ENCODE measurements at regions not wholly inside any gene's neighbourhood (a gene's known extent, or its start where the extent isn't known, plus 50 kb on each side); places are given as distances from the start of the nearest gene placed in this dataset.

DNA sequence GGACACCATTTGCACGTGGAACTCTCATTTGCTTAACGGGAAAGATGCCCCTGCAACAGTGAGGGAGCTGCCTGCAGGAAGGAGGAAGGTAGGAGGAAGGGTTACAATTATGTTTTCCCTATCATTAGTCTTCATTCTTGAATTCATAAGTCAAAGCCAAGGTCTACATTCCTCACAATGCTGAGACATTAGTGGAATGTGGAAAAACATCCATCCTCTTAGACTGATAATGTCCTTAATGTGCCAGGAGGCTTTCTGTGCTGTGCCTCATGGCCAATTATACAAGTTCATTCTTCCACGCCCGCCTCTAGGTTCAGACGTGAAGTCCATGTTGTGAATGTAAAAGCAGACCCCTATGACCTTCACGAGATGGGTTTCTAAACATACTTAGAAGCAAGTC, 1212.4 kb upstream of the TMEM132C start:
- H3K4me3 ChIP-seq, result no peak overlapping the region
- no peak for TF ChIP-seq POLR2A (IDR thresholded peaks at IDR 0.05)
- TF ChIP-seq, protein P1, sequence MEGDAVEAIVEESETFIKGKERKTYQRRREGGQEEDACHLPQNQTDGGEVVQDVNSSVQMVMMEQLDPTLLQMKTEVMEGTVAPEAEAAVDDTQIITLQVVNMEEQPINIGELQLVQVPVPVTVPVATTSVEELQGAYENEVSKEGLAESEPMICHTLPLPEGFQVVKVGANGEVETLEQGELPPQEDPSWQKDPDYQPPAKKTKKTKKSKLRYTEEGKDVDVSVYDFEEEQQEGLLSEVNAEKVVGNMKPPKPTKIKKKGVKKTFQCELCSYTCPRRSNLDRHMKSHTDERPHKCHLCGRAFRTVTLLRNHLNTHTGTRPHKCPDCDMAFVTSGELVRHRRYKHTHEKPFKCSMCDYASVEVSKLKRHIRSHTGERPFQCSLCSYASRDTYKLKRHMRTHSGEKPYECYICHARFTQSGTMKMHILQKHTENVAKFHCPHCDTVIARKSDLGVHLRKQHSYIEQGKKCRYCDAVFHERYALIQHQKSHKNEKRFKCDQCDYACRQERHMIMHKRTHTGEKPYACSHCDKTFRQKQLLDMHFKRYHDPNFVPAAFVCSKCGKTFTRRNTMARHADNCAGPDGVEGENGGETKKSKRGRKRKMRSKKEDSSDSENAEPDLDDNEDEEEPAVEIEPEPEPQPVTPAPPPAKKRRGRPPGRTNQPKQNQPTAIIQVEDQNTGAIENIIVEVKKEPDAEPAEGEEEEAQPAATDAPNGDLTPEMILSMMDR (IDR thresholded peaks at IDR 0.05), result no peak
- no peak for DNase-seq
- H3K27ac ChIP-seq, result no peak overlapping the region
- H3K36me3 ChIP-seq, result no peaks in the 10 kb centered on the region
- H3K4me1 ChIP-seq, result peaks cover 0 to 9% (median 0%) of the 10 kb centered on the region in 3 donors
- no peaks in the 10 kb centered on the region for H3K27me3 ChIP-seq
- intact Hi-C loops (cut with DNase I), result no loop called here
- H3K9me3 ChIP-seq, result no peaks in the 10 kb centered on the region
- WGBS, 2 donors, result 67 to 73% methylated on average over 5 to 6 of the region's 6 CpGs

DNA sequence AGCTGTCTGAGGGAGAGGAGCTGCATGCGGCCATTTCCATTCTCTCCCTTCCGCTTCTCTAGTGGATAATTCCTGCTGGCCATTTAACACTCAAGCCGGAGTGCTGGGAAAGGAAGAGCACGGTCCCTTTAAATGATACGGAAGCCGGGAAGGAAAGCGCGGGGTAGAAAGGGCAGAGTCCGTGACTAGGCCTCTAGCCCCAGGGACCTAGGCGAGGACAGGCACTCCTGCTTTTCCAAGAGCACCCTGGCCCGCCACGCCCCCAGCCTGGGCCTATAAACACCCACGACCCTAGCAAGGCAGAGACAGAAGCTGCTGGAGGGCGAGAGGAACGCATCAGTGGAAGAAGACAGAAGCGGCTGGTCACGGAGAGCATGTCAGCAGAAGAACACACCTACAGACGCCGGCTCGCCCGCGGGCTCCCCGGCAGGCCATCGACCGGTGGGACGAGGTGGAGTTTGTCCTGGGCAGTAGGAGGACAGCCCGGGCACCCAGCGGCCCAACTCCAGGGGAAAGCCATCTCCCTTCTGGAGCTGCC, 1206.6 kb upstream of the TMEM132C start:
- Histone ChIP-seq H3K4me1 (no peaks in the 10 kb centered on the region), H3K4me3 (no peak overlapping the region), H3K27ac (no peak overlapping the region), H3K36me3 (no peaks in the 10 kb centered on the region), H3K27me3 (peaks cover 0 to 5% (median 0%) of the 10 kb centered on the region in 4 donors), H3K9me3 (no peaks in the 10 kb centered on the region)
- TF ChIP-seq, protein P1 (IDR thresholded peaks at IDR 0.05), result no peak
- no peak for TF ChIP-seq POLR2A (IDR thresholded peaks at IDR 0.05)
- intact Hi-C loops (cut with DNase I), result no loop called here
- no peak for DNase-seq
- WGBS, 2 donors, result 89 to 94% methylated on average over 13 to 22 of the region's 28 CpGs

DNA sequence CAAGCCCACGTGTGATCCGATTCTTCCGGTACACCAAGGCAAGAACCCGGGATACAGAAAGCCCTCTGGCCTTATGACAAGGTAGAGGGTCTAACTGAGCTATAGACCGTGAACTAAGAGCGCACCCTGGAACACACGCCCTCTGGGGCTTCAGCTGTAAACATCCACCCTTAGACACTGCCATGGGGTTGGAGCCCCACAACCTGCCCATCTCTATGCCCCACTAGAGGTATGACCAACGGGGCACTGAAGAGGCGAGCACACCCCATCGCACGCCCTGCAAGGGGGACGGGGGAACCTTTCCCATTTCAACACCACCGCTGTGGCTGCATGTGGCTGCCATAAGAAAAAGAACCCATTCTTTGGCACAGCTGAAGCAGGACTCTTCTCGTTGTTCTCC, 1206.0 kb upstream of the TMEM132C start:
- H3K4me3 ChIP-seq, result no peak overlapping the region
- no peak for TF ChIP-seq POLR2A (IDR thresholded peaks at IDR 0.05)
- TF ChIP-seq, protein P1 (IDR thresholded peaks at IDR 0.05), result no peak
- 91 to 94% methylated on average over 14 of the region's 14 CpGs for WGBS, 2 donors
- H3K27me3 ChIP-seq, result peaks cover 0 to 5% (median 0%) of the 10 kb centered on the region in 4 donors
- no peaks in the 10 kb centered on the region for H3K36me3 ChIP-seq
- intact Hi-C loops (cut with DNase I), result no loop called here
- no peaks in the 10 kb centered on the region for H3K4me1 ChIP-seq
- H3K27ac ChIP-seq, result no peak overlapping the region
- H3K9me3 ChIP-seq, result no peaks in the 10 kb centered on the region
- no peak for DNase-seq

DNA sequence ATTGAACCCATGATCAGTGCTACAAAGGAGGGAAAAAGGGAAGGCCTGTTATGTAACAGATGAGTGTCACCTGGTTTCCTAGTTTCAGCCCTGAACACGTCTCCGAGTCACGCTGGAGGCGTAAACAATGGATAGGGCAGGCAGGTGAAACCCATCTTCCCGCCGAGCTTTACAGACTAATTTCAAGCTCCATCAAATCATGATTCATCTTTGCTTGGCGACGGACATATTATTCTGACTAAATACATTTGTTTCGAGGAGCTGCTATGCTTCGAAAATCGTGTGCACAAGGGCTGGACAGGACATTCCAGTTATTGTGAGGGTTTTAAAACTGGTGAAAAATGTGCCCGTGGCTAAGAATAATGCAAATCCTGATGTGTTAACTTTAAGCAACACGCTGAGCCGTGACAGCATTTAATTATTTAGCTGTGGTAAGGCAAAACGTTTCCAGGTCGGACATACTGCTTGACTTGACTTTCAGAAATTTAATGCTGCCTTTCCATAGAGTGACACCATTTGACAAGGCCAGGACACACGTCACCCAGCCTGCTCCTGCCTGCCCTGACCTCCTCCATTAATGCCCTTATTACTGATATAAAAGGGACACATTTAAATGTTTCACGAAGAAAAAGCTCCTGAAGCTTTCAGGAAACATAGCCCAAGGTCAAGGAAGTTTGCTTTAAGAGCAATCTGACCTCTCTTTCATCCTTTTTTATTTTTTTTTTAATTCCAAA, 1203.5 kb upstream of the TMEM132C start:
- DNase-seq, result no peak
- Histone ChIP-seq H3K36me3 (no peaks in the 10 kb centered on the region), H3K4me3 (no peak overlapping the region), H3K27ac (no peak overlapping the region), H3K27me3 (peaks cover 0 to 5% (median 0%) of the 10 kb centered on the region in 4 donors), H3K4me1 (no peaks in the 10 kb centered on the region), H3K9me3 (no peaks in the 10 kb centered on the region)
- TF ChIP-seq, protein P1 (IDR thresholded peaks at IDR 0.05), result no peak
- no peak for TF ChIP-seq POLR2A (IDR thresholded peaks at IDR 0.05)
- intact Hi-C loops (cut with DNase I), result no loop called here
- WGBS, 2 donors, result 51 to 56% methylated on average over 18 of the region's 18 CpGs

DNA sequence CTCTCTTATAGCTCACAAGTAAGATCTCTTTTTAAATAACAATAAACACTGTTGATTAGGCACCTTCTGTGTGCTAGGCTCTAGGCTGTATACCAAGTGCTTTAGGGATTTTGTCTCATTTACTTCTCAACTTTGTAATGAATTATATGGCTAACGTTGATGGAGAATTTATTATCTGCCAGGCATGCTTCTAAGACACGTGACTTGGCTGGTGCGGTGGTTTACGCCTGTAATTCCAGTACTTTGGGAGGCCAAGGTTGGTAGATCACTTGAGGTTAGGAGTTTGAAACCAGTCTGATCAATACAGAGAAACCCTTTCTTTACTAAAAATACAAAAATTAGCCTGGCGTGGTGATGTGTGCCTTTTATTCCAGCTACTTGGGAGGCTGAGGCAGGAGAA, 1202.8 kb upstream of the TMEM132C start:
- Histone ChIP-seq H3K27ac (no peak overlapping the region), H3K4me1 (no peaks in the 10 kb centered on the region), H3K36me3 (no peaks in the 10 kb centered on the region), H3K27me3 (peaks cover 0 to 5% (median 0%) of the 10 kb centered on the region in 4 donors), H3K9me3 (no peaks in the 10 kb centered on the region), H3K4me3 (no peak overlapping the region)
- TF ChIP-seq, protein P1 (IDR thresholded peaks at IDR 0.05), result no peak
- no peak for TF ChIP-seq POLR2A (IDR thresholded peaks at IDR 0.05)
- 87 to 88% methylated on average over 5 of the region's 5 CpGs for WGBS, 2 donors
- intact Hi-C loops (cut with DNase I), result no loop called here
- DNase-seq, result no peak
